Bronchial epithelial cell (primary cell): ENCODE measurements at regions not wholly inside any gene's neighbourhood (a gene's known extent, or its start where the extent isn't known, plus 50 kb on each side); places are given as distances from the start of the nearest gene placed in this dataset.

ENCODE experiments used
- DNase-seq: peaks from one replicate; pipeline ENCODE4 v3.0.0-alpha.2; 2010; ENCODE audit warnings: low read depth
- FAIRE-seq: peaks from 2 replicates; lab custom pipeline; 2011; peaks lifted over from hg19 to GRCh38; lab: Jason Lieb, UNC
- H3K27me3 ChIP-seq: 2 replicates; pipeline ENCODE4 v1.5.1; 2011; ENCODE audit warnings: low read length; ENCODE audit not compliant: control insufficient read depth, insufficient read depth
- H3K36me3 ChIP-seq: 2 replicates; pipeline ENCODE4 v1.5.1; 2011; ENCODE audit warnings: low read length; ENCODE audit not compliant: control insufficient read depth, insufficient read depth
- H3K4me3 ChIP-seq: 2 replicates; pipeline ENCODE4 v1.5.1; 2011; ENCODE audit warnings: mild to moderate bottlenecking, low read depth, low read length, control low read depth
- CTCF ChIP-seq: IDR thresholded peaks from 2 replicates; pipeline ENCODE4 v1.5.1; 2011; ENCODE audit warnings: mild to moderate bottlenecking, moderate library complexity, low read length, control low read depth, inconsistent platforms; ENCODE audit not compliant: insufficient read depth, severe bottlenecking

GRCh38 chr11:23232652-23233051 lies 372.4 kb upstream of the CCDC179 start:
- FAIRE-seq (no peak), DNase-seq (no peak)
- Histone ChIP-seq H3K27me3 (no peaks in the 10 kb centered on the region), H3K4me3 (no peak overlapping the region), H3K36me3 (no peaks in the 10 kb centered on the region)
- no peak for TF ChIP-seq CTCF

GRCh38 chr11:23233075-23233474 lies 372.8 kb upstream of the CCDC179 start:
- FAIRE-seq (no peak), DNase-seq (peak; percentile 15)
- Histone ChIP-seq H3K27me3 (no peaks in the 10 kb centered on the region), H3K36me3 (no peaks in the 10 kb centered on the region), H3K4me3 (no peak overlapping the region)
- no peak for TF ChIP-seq CTCF

GRCh38 chr11:23236826-23237555 lies 376.7 kb upstream of the CCDC179 start:
- no peak for TF ChIP-seq CTCF
- Histone ChIP-seq H3K4me3 (no peak overlapping the region), H3K36me3 (no peaks in the 10 kb centered on the region), H3K27me3 (no peaks in the 10 kb centered on the region)
- FAIRE-seq, result no peak
- peak; percentile 85 for DNase-seq

- no peaks in the 10 kb centered on the region for H3K27me3 ChIP-seq
- FAIRE-seq (no peak), DNase-seq (peak; percentile 76)
- no peak for TF ChIP-seq CTCF
- H3K4me3 ChIP-seq, result no peak overlapping the region
- no peaks in the 10 kb centered on the region for H3K36me3 ChIP-seq
Observed at GRCh38 chr11:23252426-23252825, 392.2 kb upstream of the CCDC179 start.

GRCh38 chr11:23257088-23257487 lies 396.8 kb upstream of the CCDC179 start:
- Histone ChIP-seq H3K27me3 (no peaks in the 10 kb centered on the region), H3K36me3 (no peaks in the 10 kb centered on the region), H3K4me3 (no peak overlapping the region)
- FAIRE-seq (no peak), DNase-seq (no peak)
- TF ChIP-seq CTCF, result no peak

- no peak for FAIRE-seq
- no peaks in the 10 kb centered on the region for H3K27me3 ChIP-seq
- TF ChIP-seq CTCF, result no peak
- H3K36me3 ChIP-seq, result no peaks in the 10 kb centered on the region
- no peak overlapping the region for H3K4me3 ChIP-seq
- DNase-seq, result no peak
Observed at GRCh38 chr11:23257556-23257955, 397.3 kb upstream of the CCDC179 start.
